ENCODE measurements at regions not wholly inside any gene's neighbourhood (a gene's known extent, or its start where the extent isn't known, plus 50 kb on each side); places are given as distances from the start of the nearest gene placed in this dataset.

- no peak for TF ChIP-seq CTCF (IDR thresholded peaks at IDR 0.05)
- no peak for TF ChIP-seq FOXM1 (IDR thresholded peaks at IDR 0.05; ENCODE audit: low read depth)
- TF ChIP-seq MEF2A (IDR thresholded peaks at IDR 0.05; ENCODE audit: borderline replicate concordance, low read depth) = no peak
- no peak for TF ChIP-seq RAD21 (IDR thresholded peaks at IDR 0.05; ENCODE audit: low read length)
Observed at GRCh38 chr2:17272170-17272569, 246.1 kb downstream of the RAD51AP2 start.
